Neural cell (in vitro differentiated cells): ENCODE measurements at regions not wholly inside any gene's neighbourhood (a gene's known extent, or its start where the extent isn't known, plus 50 kb on each side); places are given as distances from the start of the nearest gene placed in this dataset.

Experiments
- H2AFZ ChIP-seq: fragments of 200-600, 300-800 bp; sonication (generic), shearing (Covaris generic); 2 replicates; pipeline ENCODE4 v1.6.0; 2014; ENCODE audit warnings: low read depth, mild to moderate bottlenecking, antibody characterized with exemption, low read length, moderate library complexity
- H3F3A ChIP-seq: fragments of 200-600 bp; shearing (Covaris generic); 2 replicates; pipeline ENCODE4 v1.6.1; 2016; ENCODE audit warnings: mild to moderate bottlenecking, moderate library complexity, mixed read lengths, antibody characterized with exemption, low read length; ENCODE audit not compliant: insufficient read depth, poor library complexity, severe bottlenecking
- H3K27ac ChIP-seq: fragments of 200-600, 300-800 bp; sonication (generic), shearing (Covaris generic); 2 replicates; pipeline ENCODE4 v1.5.1; 2014; ENCODE audit warnings: mild to moderate bottlenecking, low read length, moderate library complexity
- H3K27me3 ChIP-seq: fragments of 300-800, 200-600 bp; sonication (generic), shearing (Covaris generic); 2 replicates; pipeline ENCODE4 v1.6.0; 2014; ENCODE audit warnings: mild to moderate bottlenecking, low read depth, low read length, moderate library complexity; ENCODE audit not compliant: insufficient read depth
- H3K36me3 ChIP-seq: fragments of 300-800, 200-600 bp; sonication (generic), shearing (Covaris generic); 2 replicates; pipeline ENCODE4 v1.5.1; 2014; ENCODE audit warnings: mild to moderate bottlenecking, antibody characterized with exemption, low read length, moderate library complexity; ENCODE audit not compliant: insufficient read depth
- H3K4me2 ChIP-seq: fragments of 300-800, 200-600 bp; sonication (generic), shearing (Covaris generic); 2 replicates; pipeline ENCODE4 v1.6.0; 2014; ENCODE audit warnings: mild to moderate bottlenecking, low read length
- H3K4me3 ChIP-seq: fragments of 300-800, 200-600 bp; sonication (generic), shearing (Covaris generic); 2 replicates; pipeline ENCODE4 v1.5.1; 2014; ENCODE audit warnings: mild to moderate bottlenecking, low read length, moderate library complexity
- H3K79me2 ChIP-seq: fragments of 200-600 bp; shearing (Covaris generic); replicated peaks from 2 replicates; pipeline ENCODE4 v1.6.0; 2014; ENCODE audit warnings: mild to moderate bottlenecking, low read length, moderate library complexity; ENCODE audit not compliant: insufficient read depth
- H3K9ac ChIP-seq: fragments of 300-800, 200-600 bp; sonication (generic), shearing (Covaris generic); 2 replicates; pipeline ENCODE4 v1.6.1; 2016; ENCODE audit warnings: mild to moderate bottlenecking, low read length, mixed read lengths
- H3K9me2 ChIP-seq: fragments of 200-600 bp; shearing (Covaris generic); 2 replicates; pipeline ENCODE4 v1.6.1; 2016; ENCODE audit warnings: mild to moderate bottlenecking, low read length, mixed read lengths; ENCODE audit not compliant: insufficient read depth
- H3K9me3 ChIP-seq: fragments of 200-600, 300-800 bp; sonication (generic), shearing (Covaris generic); 2 replicates; pipeline ENCODE4 v1.6.1; 2016; ENCODE audit warnings: mild to moderate bottlenecking, mixed run types, low read length, moderate library complexity, mixed read lengths
- H4K20me1 ChIP-seq: fragments of 200-600 bp; shearing (Covaris generic); 2 replicates; pipeline ENCODE4 v1.6.1; 2016; ENCODE audit warnings: mild to moderate bottlenecking, mixed run types; ENCODE audit not compliant: insufficient read depth
- EP300 ChIP-seq: fragments of 450-650 bp; conservative IDR thresholded peaks from 2 replicates; pipeline ENCODE4 v1.6.1; 2014; ENCODE audit warnings: antibody characterized with exemption, mild to moderate bottlenecking, moderate library complexity; ENCODE audit not compliant: poor library complexity, severe bottlenecking
- EZH2 ChIP-seq: fragments of 200-600, 300-800 bp; shearing (Covaris generic), sonication (generic); IDR thresholded peaks from 2 replicates; pipeline ENCODE4 v1.6.1; 2014; ENCODE audit warnings: antibody characterized with exemption, low read length, borderline replicate concordance, mild to moderate bottlenecking; ENCODE audit not compliant: insufficient read depth, poor library complexity, severe bottlenecking
- MXI1 ChIP-seq: fragments of 450-650 bp; conservative IDR thresholded peaks from 2 replicates; pipeline ENCODE4 v1.6.1; 2014; ENCODE audit warnings: antibody characterized with exemption, mild to moderate bottlenecking; ENCODE audit not compliant: poor library complexity, severe bottlenecking
- POLR2AphosphoS5 ChIP-seq: IDR thresholded peaks from 2 replicates; pipeline ENCODE4 v1.6.1; 2012
- RAD21 ChIP-seq: fragments of 450-650 bp; conservative IDR thresholded peaks from 2 replicates; pipeline ENCODE4 v1.6.1; 2014; ENCODE audit warnings: antibody characterized with exemption, mild to moderate bottlenecking, moderate library complexity
- REST ChIP-seq: IDR thresholded peaks from 2 replicates; pipeline ENCODE4 v1.6.1; 2012; ENCODE audit warnings: borderline replicate concordance
- SMC3 ChIP-seq: fragments of 450-650 bp; conservative IDR thresholded peaks from 2 replicates; pipeline ENCODE4 v1.6.1; 2014; ENCODE audit warnings: antibody characterized with exemption, mild to moderate bottlenecking, moderate library complexity; ENCODE audit not compliant: poor library complexity
- TAF1 ChIP-seq: IDR thresholded peaks from 2 replicates; pipeline ENCODE4 v1.6.1; 2012; ENCODE audit warnings: low read depth
- TF ChIP-seq, protein P1 (sequence below): fragments of 450-650 bp; IDR thresholded peaks from 2 replicates; pipeline ENCODE4 v1.5.1; 2014; ENCODE audit warnings: antibody characterized with exemption, mild to moderate bottlenecking, moderate library complexity; ENCODE audit not compliant: poor library complexity, severe bottlenecking

- H3K9me3 ChIP-seq, result no peaks in the 10 kb centered on the region
- no peaks in the 10 kb centered on the region for H3K79me2 ChIP-seq
- no peaks in the 10 kb centered on the region for H3K36me3 ChIP-seq
- H2AFZ ChIP-seq, result no peak overlapping the region
- H4K20me1 ChIP-seq, result no peaks in the 10 kb centered on the region
- H3K9me2 ChIP-seq, result no peaks in the 10 kb centered on the region
- H3K27me3 ChIP-seq, result no peaks in the 10 kb centered on the region
- H3F3A ChIP-seq, result no peaks in the 10 kb centered on the region
- H3K27ac ChIP-seq, result no peak overlapping the region
- H3K4me2 ChIP-seq, result no peak overlapping the region
- no peak overlapping the region for H3K4me3 ChIP-seq
- no peak overlapping the region for H3K9ac ChIP-seq
- TF ChIP-seq EP300 (no peak), TAF1 (no peak), EZH2 (no peak)
Observed at GRCh38 chr7:112858838-112859237, 68.6 kb upstream of the TMEM168 start.

DNA sequence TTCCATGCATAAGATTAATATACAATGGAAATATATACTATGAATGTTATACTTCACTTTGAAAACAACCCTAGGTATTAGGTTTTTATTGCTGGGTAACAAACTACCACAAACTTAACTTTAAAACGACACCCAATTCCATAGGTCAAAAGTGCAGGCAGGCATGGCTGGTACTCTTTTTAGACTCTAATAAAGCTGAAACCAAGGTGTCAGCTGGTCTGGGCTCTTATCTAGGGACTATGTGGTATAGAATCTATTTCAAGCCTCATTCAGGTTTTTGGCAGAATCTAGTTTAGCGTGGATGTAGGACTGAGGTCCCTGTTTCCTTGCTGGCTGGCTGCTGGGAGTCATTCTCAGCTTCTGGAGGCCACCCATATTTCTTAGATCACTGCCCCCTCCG is 65.0 kb upstream of the TMEM168 start:
- Histone ChIP-seq H3K27ac (no peak overlapping the region), H3K9me2 (no peaks in the 10 kb centered on the region), H3K79me2 (peaks cover 7% of the 10 kb centered on the region), H3K4me3 (no peak overlapping the region), H3K27me3 (no peaks in the 10 kb centered on the region), H3K9ac (no peak overlapping the region), H3F3A (no peaks in the 10 kb centered on the region), H3K4me2 (no peak overlapping the region), H2AFZ (no peak overlapping the region), H4K20me1 (no peaks in the 10 kb centered on the region), H3K9me3 (no peaks in the 10 kb centered on the region), H3K36me3 (no peaks in the 10 kb centered on the region)
- TF ChIP-seq POLR2AphosphoS5, result no peak
- TF ChIP-seq TAF1, result no peak
- no peak for TF ChIP-seq SMC3
- no peak for TF ChIP-seq EZH2
- TF ChIP-seq, protein P1, sequence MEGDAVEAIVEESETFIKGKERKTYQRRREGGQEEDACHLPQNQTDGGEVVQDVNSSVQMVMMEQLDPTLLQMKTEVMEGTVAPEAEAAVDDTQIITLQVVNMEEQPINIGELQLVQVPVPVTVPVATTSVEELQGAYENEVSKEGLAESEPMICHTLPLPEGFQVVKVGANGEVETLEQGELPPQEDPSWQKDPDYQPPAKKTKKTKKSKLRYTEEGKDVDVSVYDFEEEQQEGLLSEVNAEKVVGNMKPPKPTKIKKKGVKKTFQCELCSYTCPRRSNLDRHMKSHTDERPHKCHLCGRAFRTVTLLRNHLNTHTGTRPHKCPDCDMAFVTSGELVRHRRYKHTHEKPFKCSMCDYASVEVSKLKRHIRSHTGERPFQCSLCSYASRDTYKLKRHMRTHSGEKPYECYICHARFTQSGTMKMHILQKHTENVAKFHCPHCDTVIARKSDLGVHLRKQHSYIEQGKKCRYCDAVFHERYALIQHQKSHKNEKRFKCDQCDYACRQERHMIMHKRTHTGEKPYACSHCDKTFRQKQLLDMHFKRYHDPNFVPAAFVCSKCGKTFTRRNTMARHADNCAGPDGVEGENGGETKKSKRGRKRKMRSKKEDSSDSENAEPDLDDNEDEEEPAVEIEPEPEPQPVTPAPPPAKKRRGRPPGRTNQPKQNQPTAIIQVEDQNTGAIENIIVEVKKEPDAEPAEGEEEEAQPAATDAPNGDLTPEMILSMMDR, result no peak
- no peak for TF ChIP-seq MXI1
- TF ChIP-seq REST, result no peak
- TF ChIP-seq RAD21, result no peak
- TF ChIP-seq EP300, result no peak

DNA sequence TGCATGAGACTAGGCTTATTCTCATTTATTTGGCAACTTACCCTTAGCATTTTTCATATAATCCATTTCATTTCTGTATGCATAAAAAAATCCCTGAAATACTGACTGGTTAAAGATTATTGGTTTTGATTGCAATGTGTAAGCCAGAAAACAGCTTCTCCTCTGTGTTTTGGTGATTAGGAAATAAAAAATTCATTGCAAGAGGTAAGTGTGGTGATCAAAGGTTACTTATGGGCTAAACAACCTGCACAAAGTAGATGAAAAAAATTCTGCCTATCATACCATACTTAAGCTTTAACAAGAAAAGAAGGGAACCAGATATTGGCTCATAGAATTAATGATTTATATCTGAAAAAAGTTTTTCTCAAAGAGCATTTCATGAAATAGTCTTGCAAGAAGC is 64.0 kb upstream of the TMEM168 start:
- Histone ChIP-seq H3K4me2 (no peak overlapping the region), H3K9me2 (no peaks in the 10 kb centered on the region), H3K27me3 (no peaks in the 10 kb centered on the region), H3K4me3 (no peak overlapping the region), H2AFZ (no peak overlapping the region), H4K20me1 (no peaks in the 10 kb centered on the region), H3F3A (no peaks in the 10 kb centered on the region), H3K36me3 (no peaks in the 10 kb centered on the region), H3K79me2 (peaks cover 7% of the 10 kb centered on the region), H3K27ac (no peak overlapping the region), H3K9ac (no peak overlapping the region), H3K9me3 (no peaks in the 10 kb centered on the region)
- TF ChIP-seq EP300 (no peak), SMC3 (no peak), EZH2 (no peak), POLR2AphosphoS5 (no peak), REST (no peak), MXI1 (no peak), RAD21 (no peak), TAF1 (no peak)
- TF ChIP-seq, protein P1, result no peak
